HepG2 (cell line): ENCODE measurements at regions not wholly inside any gene's neighbourhood (a gene's known extent, or its start where the extent isn't known, plus 50 kb on each side); places are given as distances from the start of the nearest gene placed in this dataset.

Experiments used
- ATAC-seq: fragments of 200-7000 bp; cut with Tn5 transposase; 3 replicates; pipeline ENCODE4 v1.9.1; 2020; ENCODE audit warnings: mild to moderate bottlenecking, moderate library complexity
- BruUV-seq: library from RNA; stranded (reverse); fragments of 400-500 nt; replicated peaks from 2 replicates; lab custom pipeline; 2021; lab: Mats Ljungman, UMichigan
- CTCF ChIA-PET: fragments of 300-600 bp; formaldehyde crosslinking; extraction: SDS; loops from one replicate; lab custom pipeline; 2021; ENCODE audit warnings: low total read pairs, inconsistent platforms, low intra/inter-chr PET ratio; lab: Yijun Ruan, JAX
- POLR2A ChIA-PET: fragments of 350-600 bp; sonication (Branson Sonifier 250); formaldehyde crosslinking; loops from one replicate; lab custom pipeline; 2020; ENCODE audit warnings: antibody characterized with exemption, inconsistent platforms; lab: Yijun Ruan, JAX
- DNase-seq: peaks from one replicate; pipeline ENCODE4 v3.0.0-alpha.2; 2015; ENCODE audit warnings: low spot score
- FAIRE-seq: peaks from 3 replicates; lab custom pipeline; 2011; peaks lifted over from hg19 to GRCh38; lab: Jason Lieb, UNC
- H2AFZ ChIP-seq: one replicate; pipeline ENCODE4 v1.6.1; 2011; ENCODE audit warnings: low read length, inconsistent platforms
- H3K27ac ChIP-seq: fragments of 300-600 bp; 3 replicates; pipeline ENCODE4 v1.8.0; 2011; ENCODE audit warnings: mixed run types, mild to moderate bottlenecking, mixed read lengths, low read length, inconsistent platforms; ENCODE audit not compliant: insufficient read depth; ENCODE audit errors: extremely low read length
- H3K27me3 ChIP-seq, 2 experiments: fragments of 200-600 bp in 1 of 2; 2 replicates in 1 of 2; 3 replicates in 1 of 2; pipeline versions ENCODE4 v1.6.0 to v1.8.0; 2011; ENCODE audit warnings: low read length in 2 of 2, mild to moderate bottlenecking in 2 of 2, moderate library complexity in 2 of 2, inconsistent platforms in 1 of 2; ENCODE audit not compliant: insufficient read depth in 2 of 2, control insufficient read depth in 1 of 2
- H3K36me3 ChIP-seq, 2 experiments: fragments of 200-600 bp in 1 of 2; replicated peaks in 1 of 2; 2 replicates in 1 of 2; 3 replicates in 1 of 2; pipeline versions ENCODE4 v1.5.1 to v1.8.0; 2011; ENCODE audit warnings: low read length in 2 of 2, inconsistent platforms in 1 of 2; ENCODE audit not compliant: insufficient read depth in 2 of 2, control insufficient read depth in 1 of 2
- H3K4me1 ChIP-seq: 2 replicates; pipeline ENCODE4 v1.5.1; 2012; ENCODE audit warnings: low read length, inconsistent platforms; ENCODE audit not compliant: insufficient read depth
- H3K4me2 ChIP-seq: 2 replicates; pipeline ENCODE4 v1.6.0; 2011; ENCODE audit warnings: low read depth, low read length, inconsistent platforms
- H3K4me3 ChIP-seq, 3 experiments: fragments of 200-600 bp in 1 of 3; sonication (generic), shearing (Covaris generic) in 1 of 3; replicated peaks in 1 of 3; 2 replicates each; pipeline ENCODE4 v1.5.1; 2011 to 2016; ENCODE audit warnings: low read length in 3 of 3, inconsistent platforms in 2 of 3, low read depth in 2 of 3, mild to moderate bottlenecking in 2 of 3, control low read depth in 1 of 3, mixed read lengths in 1 of 3; ENCODE audit not compliant: insufficient read depth in 1 of 3
- H3K79me2 ChIP-seq: one replicate; pipeline ENCODE4 v1.6.1; 2011; ENCODE audit warnings: low read length, inconsistent platforms; ENCODE audit not compliant: insufficient read depth
- H3K9ac ChIP-seq: 2 replicates; pipeline ENCODE4 v1.6.0; 2011; ENCODE audit warnings: mild to moderate bottlenecking, low read depth, low read length, inconsistent platforms; ENCODE audit not compliant: insufficient read depth
- H3K9me3 ChIP-seq: 2 replicates; pipeline ENCODE4 v1.5.1; 2012; ENCODE audit warnings: mild to moderate bottlenecking, low read length
- H4K20me1 ChIP-seq: 2 replicates; pipeline ENCODE4 v1.6.0; 2011; ENCODE audit warnings: inconsistent platforms, mild to moderate bottlenecking, low read length, moderate library complexity; ENCODE audit not compliant: insufficient read depth
- MAFF ChIP-seq: IDR thresholded peaks from 2 replicates; pipeline ENCODE4 v1.6.1; 2011; ENCODE audit warnings: low read depth, low read length, improper control_type of control experiment
- MAFK ChIP-seq, 2 experiments: IDR thresholded peaks in 1 of 2; conservative IDR thresholded peaks in 1 of 2; 2 replicates each; pipeline ENCODE4 v1.6.1; 2011; ENCODE audit warnings: improper control_type of control experiment in 2 of 2, low read length in 2 of 2
- TEAD3 ChIP-seq: optimal IDR thresholded peaks from 2 replicates; pipeline ENCODE3; 2016; ENCODE audit warnings: borderline replicate concordance
- in situ Hi-C: cut with HindIII; loops from 2 replicates; pipeline ENCODE4 v1.10.0; 2017; ENCODE audit warnings: low pct_unique_long_range_greater_than_20kb; ENCODE audit not compliant: extremely low pct_ligation_motif_present
- intact Hi-C: fragments of 100-400 bp; cut with micrococcal nuclease; formaldehyde crosslinking; loops from one replicate; pipeline ENCODE4 v1.10.0; 2022; ENCODE audit not compliant: unreplicated experiment
- TF ChIP-seq, protein P1 (sequence below), 2 experiments: sonication (generic) in 1 of 2; formaldehyde crosslinking in 1 of 2; IDR thresholded peaks; 2 replicates each; pipeline versions ENCODE4 v1.6.1 to v1.9.0; 2014 to 2022; ENCODE audit warnings: antibody characterized with exemption in 1 of 2, borderline replicate concordance in 1 of 2, inconsistent platforms in 1 of 2, low read depth in 1 of 2, missing genetic modification reagents in 1 of 2

DNA sequence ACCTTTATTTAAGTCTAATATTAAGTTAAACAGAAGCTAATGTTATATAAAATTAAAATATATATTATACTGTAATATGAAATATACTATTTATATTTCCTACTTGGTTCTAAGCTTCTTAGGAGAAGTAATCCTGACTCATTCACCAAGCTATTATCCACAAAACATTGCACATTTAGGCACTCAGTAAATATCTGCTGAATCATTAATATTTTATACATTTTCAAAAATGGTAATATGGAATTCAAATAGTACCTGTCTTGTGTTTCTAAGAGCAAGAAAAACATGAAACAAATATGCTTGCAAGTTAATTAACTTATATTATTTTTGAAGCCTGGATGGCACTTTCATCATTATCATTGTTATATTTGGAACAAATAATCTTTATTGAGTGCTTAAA, 153.0 kb upstream of the CNTN4 start:
- peaks cover 98% of the 10 kb centered on the region for H3K9me3 ChIP-seq
- TF ChIP-seq MAFK (conservative IDR thresholded peaks at IDR 0.05 in 1 of 2, IDR thresholded peaks at IDR 0.05 in 1 of 2; ENCODE audit: low read length in 2 of 2) (peak in 1 of 2 experiments; percentile 55; a peak in 2 of 4 replicates), TEAD3 (CRISPR knock-in tag) (no peak), MAFF (peak; percentile 30; the same call in 1 of the 2 replicates)
- TF ChIP-seq, protein P1, sequence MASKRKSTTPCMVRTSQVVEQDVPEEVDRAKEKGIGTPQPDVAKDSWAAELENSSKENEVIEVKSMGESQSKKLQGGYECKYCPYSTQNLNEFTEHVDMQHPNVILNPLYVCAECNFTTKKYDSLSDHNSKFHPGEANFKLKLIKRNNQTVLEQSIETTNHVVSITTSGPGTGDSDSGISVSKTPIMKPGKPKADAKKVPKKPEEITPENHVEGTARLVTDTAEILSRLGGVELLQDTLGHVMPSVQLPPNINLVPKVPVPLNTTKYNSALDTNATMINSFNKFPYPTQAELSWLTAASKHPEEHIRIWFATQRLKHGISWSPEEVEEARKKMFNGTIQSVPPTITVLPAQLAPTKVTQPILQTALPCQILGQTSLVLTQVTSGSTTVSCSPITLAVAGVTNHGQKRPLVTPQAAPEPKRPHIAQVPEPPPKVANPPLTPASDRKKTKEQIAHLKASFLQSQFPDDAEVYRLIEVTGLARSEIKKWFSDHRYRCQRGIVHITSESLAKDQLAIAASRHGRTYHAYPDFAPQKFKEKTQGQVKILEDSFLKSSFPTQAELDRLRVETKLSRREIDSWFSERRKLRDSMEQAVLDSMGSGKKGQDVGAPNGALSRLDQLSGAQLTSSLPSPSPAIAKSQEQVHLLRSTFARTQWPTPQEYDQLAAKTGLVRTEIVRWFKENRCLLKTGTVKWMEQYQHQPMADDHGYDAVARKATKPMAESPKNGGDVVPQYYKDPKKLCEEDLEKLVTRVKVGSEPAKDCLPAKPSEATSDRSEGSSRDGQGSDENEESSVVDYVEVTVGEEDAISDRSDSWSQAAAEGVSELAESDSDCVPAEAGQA (IDR thresholded peaks at IDR 0.05; ENCODE audit: low read depth): no peak
- TF ChIP-seq, protein P1 (CRISPR knock-in tag; IDR thresholded peaks at IDR 0.05; ENCODE audit: borderline replicate concordance): no peak
- TF ChIP-seq, all 625 proteins: peak for 2
- in situ Hi-C loops (no loop called here), intact Hi-C loops (no loop called here)
- Histone ChIP-seq H3K4me2 (no peak overlapping the region), H2AFZ (no peak overlapping the region), H3K4me1 (no peaks in the 10 kb centered on the region), H3K9ac (no peak overlapping the region), H4K20me1 (no peaks in the 10 kb centered on the region), H3K79me2 (no peaks in the 10 kb centered on the region), H3K36me3 (no peaks in the 10 kb centered on the region), H3K27me3 (no peaks in the 10 kb centered on the region), H3K27ac (no peak overlapping the region), H3K4me3 (no peak overlapping the region)
- no TSS peak for BruUV-seq
- DNase-seq (no peak), FAIRE-seq (no peak), ATAC-seq (no peak)
- ChIA-PET POLR2A (no interaction called here), CTCF (no interaction called here)
